Natural killer cell treated with Interleukin-12 subunit alpha and Interleukin-12 subunit beta and Interleukin-15 and Interleukin-18, amount 100 ng/mL, for 72 hours (primary cell): ENCODE measurements at regions not wholly inside any gene's neighbourhood (a gene's known extent, or its start where the extent isn't known, plus 50 kb on each side); places are given as distances from the start of the nearest gene placed in this dataset.
"Not testable (repeated sequence)": the region's sequence is repeated elsewhere in the genome, so short reads cannot be mapped to it uniquely, and the experiment has no call there.

ENCODE experiments used
- ATAC-seq, 2 donors: fragments of 150-1000 bp; cut with Tn5 transposase in 1 of 2; sonication (Bioruptor Pico), chemical (Tn5 transposase) in 1 of 2; 2 replicates each; pipeline ENCODE4 v1.10.0; 2021
- DNase-seq: peaks from one replicate; pipeline ENCODE4 v3.0.0; 2022; ENCODE audit warnings: low spot score
- H3K27ac Mint-ChIP-seq, 2 donors: 1 replicate in 1 of 2; 2 replicates in 1 of 2; pipeline ENCODE4 v1.8.0; 2022; ENCODE audit warnings: mixed read lengths in 2 of 2, mild to moderate bottlenecking in 1 of 2, moderate library complexity in 1 of 2
- H3K27me3 Mint-ChIP-seq, 2 donors: 1 replicate in 1 of 2; 2 replicates in 1 of 2; pipeline ENCODE4 v1.8.0; 2022; ENCODE audit warnings: mixed read lengths in 2 of 2
- H3K36me3 Mint-ChIP-seq: one replicate; pipeline ENCODE4 v1.8.0; 2022; ENCODE audit warnings: mixed read lengths
- H3K4me1 Mint-ChIP-seq, 2 donors: 1 replicate in 1 of 2; 2 replicates in 1 of 2; pipeline ENCODE4 v1.8.0; 2022; ENCODE audit warnings: low read depth in 2 of 2, mixed read lengths in 2 of 2, mild to moderate bottlenecking in 1 of 2
- H3K4me3 Mint-ChIP-seq: one replicate; pipeline ENCODE4 v1.8.0; 2022; ENCODE audit warnings: mixed read lengths
- H3K9me3 Mint-ChIP-seq: 2 replicates; pipeline ENCODE4 v1.8.0; 2022; ENCODE audit warnings: mixed read lengths

GRCh38 chr2:145918951-145919350 lies 1399.0 kb upstream of the ZEB2 start:
- Mint-ChIP-seq H3K27ac (no peak overlapping the region), H3K27me3 (no peaks in the 10 kb centered on the region)

GRCh38 chr2:145916799-145917198 lies 1396.9 kb upstream of the ZEB2 start:
- DNase-seq (no peak), ATAC-seq (no peak)
- Mint-ChIP-seq H3K27ac (no peak overlapping the region), H3K9me3 (no peaks in the 10 kb centered on the region), H3K4me3 (no peak overlapping the region), H3K36me3 (no peaks in the 10 kb centered on the region), H3K4me1 (no peaks in the 10 kb centered on the region), H3K27me3 (no peaks in the 10 kb centered on the region)

More at GRCh38 chr2:145918951-145919350, 1399.0 kb upstream of the ZEB2 start:
- Mint-ChIP-seq H3K4me3 (no peak overlapping the region), H3K36me3 (no peaks in the 10 kb centered on the region), H3K9me3 (no peaks in the 10 kb centered on the region), H3K4me1 (no peaks in the 10 kb centered on the region)
- no peak for ATAC-seq
- no peak for DNase-seq

- Mint-ChIP-seq H3K27me3 (no peaks in the 10 kb centered on the region), H3K4me1 (no peaks in the 10 kb centered on the region), H3K9me3 (no peaks in the 10 kb centered on the region), H3K27ac (no peak overlapping the region), H3K36me3 (no peaks in the 10 kb centered on the region), H3K4me3 (no peak overlapping the region)
- DNase-seq (no peak), ATAC-seq (no peak)
Measured at GRCh38 chr2:145914716-145915115, 1394.8 kb upstream of the ZEB2 start.

- no peaks in the 10 kb centered on the region for H3K27me3 Mint-ChIP-seq
- no peaks in the 10 kb centered on the region for H3K9me3 Mint-ChIP-seq
- no peak overlapping the region for H3K4me3 Mint-ChIP-seq
- ATAC-seq, result no peak
- no peaks in the 10 kb centered on the region for H3K36me3 Mint-ChIP-seq
- no peak overlapping the region for H3K27ac Mint-ChIP-seq
- no peaks in the 10 kb centered on the region for H3K4me1 Mint-ChIP-seq
- DNase-seq, result no peak
Measured at GRCh38 chr2:145910416-145910815, 1390.5 kb upstream of the ZEB2 start.

GRCh38 chr2:145909766-145910165 lies 1389.8 kb upstream of the ZEB2 start:
- no peaks in the 10 kb centered on the region for H3K9me3 Mint-ChIP-seq
- DNase-seq (no peak), ATAC-seq (no peak)
- H3K4me1 Mint-ChIP-seq, result no peaks in the 10 kb centered on the region
- no peaks in the 10 kb centered on the region for H3K36me3 Mint-ChIP-seq
- no peak overlapping the region for H3K4me3 Mint-ChIP-seq
- no peaks in the 10 kb centered on the region for H3K27me3 Mint-ChIP-seq
- no peak overlapping the region for H3K27ac Mint-ChIP-seq

GRCh38 chr2:145909175-145909755 lies 1389.3 kb upstream of the ZEB2 start:
- H3K9me3 Mint-ChIP-seq, result no peaks in the 10 kb centered on the region
- H3K36me3 Mint-ChIP-seq, result no peaks in the 10 kb centered on the region
- no peaks in the 10 kb centered on the region for H3K4me1 Mint-ChIP-seq
- no peak for DNase-seq
- H3K27ac Mint-ChIP-seq, result no peak overlapping the region
- H3K27me3 Mint-ChIP-seq, result no peaks in the 10 kb centered on the region
- no peak overlapping the region for H3K4me3 Mint-ChIP-seq
- no peak for ATAC-seq

- H3K4me3 Mint-ChIP-seq, result no peak overlapping the region
Measured at GRCh38 chr2:145906354-145906753, 1386.4 kb upstream of the ZEB2 start.

GRCh38 chr2:145905371-145905770 lies 1385.5 kb upstream of the ZEB2 start:
- no peak overlapping the region for H3K4me3 Mint-ChIP-seq
- no peak for DNase-seq
- H3K27me3 Mint-ChIP-seq, result no peaks in the 10 kb centered on the region
- no peaks in the 10 kb centered on the region for H3K4me1 Mint-ChIP-seq
- H3K36me3 Mint-ChIP-seq, result no peaks in the 10 kb centered on the region
- H3K27ac Mint-ChIP-seq, result no peak overlapping the region
- peaks cover 7% of the 10 kb centered on the region for H3K9me3 Mint-ChIP-seq
- no peak for ATAC-seq

More at GRCh38 chr2:145906354-145906753, 1386.4 kb upstream of the ZEB2 start:
- H3K4me1 Mint-ChIP-seq, result no peaks in the 10 kb centered on the region
- H3K9me3 Mint-ChIP-seq, result peaks cover 3% of the 10 kb centered on the region
- ATAC-seq (no peak), DNase-seq (no peak)
- H3K36me3 Mint-ChIP-seq, result no peaks in the 10 kb centered on the region
- no peak overlapping the region for H3K27ac Mint-ChIP-seq
- no peaks in the 10 kb centered on the region for H3K27me3 Mint-ChIP-seq

GRCh38 chr2:145897151-145897550 lies 1377.2 kb upstream of the ZEB2 start:
- no peak overlapping the region for H3K4me3 Mint-ChIP-seq
- no peak overlapping the region for H3K27ac Mint-ChIP-seq
- peaks cover 17% of the 10 kb centered on the region for H3K9me3 Mint-ChIP-seq
- H3K4me1 Mint-ChIP-seq, result no peaks in the 10 kb centered on the region
- H3K27me3 Mint-ChIP-seq, result no peaks in the 10 kb centered on the region
- DNase-seq (no peak), ATAC-seq (no peak)
- H3K36me3 Mint-ChIP-seq, result no peaks in the 10 kb centered on the region

- no peaks in the 10 kb centered on the region for H3K36me3 Mint-ChIP-seq
- DNase-seq, result no peak
- no peak for ATAC-seq
Measured at GRCh38 chr2:145887915-145888314, 1368.0 kb upstream of the ZEB2 start.

GRCh38 chr2:145880997-145881396 lies 1361.1 kb upstream of the ZEB2 start:
- not testable (repeated sequence) for H3K27ac Mint-ChIP-seq, H3K9me3 Mint-ChIP-seq, H3K4me3 Mint-ChIP-seq, DNase-seq, H3K36me3 Mint-ChIP-seq, H3K27me3 Mint-ChIP-seq, ATAC-seq, H3K4me1 Mint-ChIP-seq

More at GRCh38 chr2:145887915-145888314, 1368.0 kb upstream of the ZEB2 start:
- Mint-ChIP-seq H3K4me3 (no peak overlapping the region), H3K4me1 (no peaks in the 10 kb centered on the region), H3K9me3 (peaks cover 4% of the 10 kb centered on the region), H3K27ac (no peak overlapping the region), H3K27me3 (no peaks in the 10 kb centered on the region)

- H3K27ac Mint-ChIP-seq, result no peak overlapping the region
- H3K4me1 Mint-ChIP-seq, result no peaks in the 10 kb centered on the region
Measured at GRCh38 chr2:145875016-145875415, 1355.1 kb upstream of the ZEB2 start.

GRCh38 chr2:145874466-145874865 lies 1354.5 kb upstream of the ZEB2 start:
- ATAC-seq, result no peak
- H3K9me3 Mint-ChIP-seq, result peaks cover 6% of the 10 kb centered on the region
- H3K27me3 Mint-ChIP-seq, result no peaks in the 10 kb centered on the region
- no peak overlapping the region for H3K27ac Mint-ChIP-seq
- no peaks in the 10 kb centered on the region for H3K4me1 Mint-ChIP-seq
- no peaks in the 10 kb centered on the region for H3K36me3 Mint-ChIP-seq
- no peak overlapping the region for H3K4me3 Mint-ChIP-seq
- no peak for DNase-seq

More at GRCh38 chr2:145875016-145875415, 1355.1 kb upstream of the ZEB2 start:
- DNase-seq, result no peak
- Mint-ChIP-seq H3K36me3 (no peaks in the 10 kb centered on the region), H3K27me3 (no peaks in the 10 kb centered on the region), H3K4me3 (no peak overlapping the region), H3K9me3 (peaks cover 6% of the 10 kb centered on the region)
- ATAC-seq, result no peak

- Mint-ChIP-seq H3K27ac (no peak overlapping the region), H3K4me3 (no peak overlapping the region), H3K27me3 (no peaks in the 10 kb centered on the region), H3K4me1 (no peaks in the 10 kb centered on the region), H3K36me3 (no peaks in the 10 kb centered on the region), H3K9me3 (peaks cover 4% of the 10 kb centered on the region)
- DNase-seq, result no peak
- no peak for ATAC-seq
Measured at GRCh38 chr2:145864501-145864900, 1344.6 kb upstream of the ZEB2 start.

GRCh38 chr2:145861940-145862339 lies 1342.0 kb upstream of the ZEB2 start:
- Mint-ChIP-seq H3K27me3 (no peaks in the 10 kb centered on the region), H3K27ac (no peak overlapping the region), H3K4me3 (no peak overlapping the region), H3K36me3 (no peaks in the 10 kb centered on the region), H3K9me3 (peaks cover 8% of the 10 kb centered on the region), H3K4me1 (no peaks in the 10 kb centered on the region)
- ATAC-seq (no peak), DNase-seq (no peak)
